Jurkat, Clone E6-1 (cell line): ENCODE measurements at regions not wholly inside any gene's neighbourhood (a gene's known extent, or its start where the extent isn't known, plus 50 kb on each side); places are given as distances from the start of the nearest gene placed in this dataset.
"Not testable (repeated sequence)": the region's sequence is repeated elsewhere in the genome, so short reads cannot be mapped to it uniquely, and the experiment has no call there.

Source experiments
- DNase-seq: peaks from one replicate; pipeline ENCODE4 v3.0.0-alpha.2; 2011; ENCODE audit warnings: low read depth, low spot score
- H3K4me3 ChIP-seq: 2 replicates; pipeline ENCODE4 v1.5.1; 2011; ENCODE audit warnings: mild to moderate bottlenecking, low read length, control low read depth, moderate library complexity

- DNase-seq, H3K4me3 ChIP-seq: not testable (repeated sequence)
Measured at GRCh38 chr1:96152957-96153356, 568.6 kb upstream of the PTBP2 start.

GRCh38 chr1:96157101-96157500 is 564.5 kb upstream of the PTBP2 start:
- no peak for DNase-seq
- no peak overlapping the region for H3K4me3 ChIP-seq

GRCh38 chr1:96159379-96159778 is 562.2 kb upstream of the PTBP2 start:
- no peak overlapping the region for H3K4me3 ChIP-seq
- no peak for DNase-seq

- H3K4me3 ChIP-seq: no peak overlapping the region
- DNase-seq: no peak
Measured at GRCh38 chr1:96164053-96164452, 557.5 kb upstream of the PTBP2 start.

- no peak overlapping the region for H3K4me3 ChIP-seq
- DNase-seq: no peak
Measured at GRCh38 chr1:96178053-96178452, 543.5 kb upstream of the PTBP2 start.

- no peak overlapping the region for H3K4me3 ChIP-seq
- DNase-seq: no peak
Measured at GRCh38 chr1:96183485-96183884, 538.1 kb upstream of the PTBP2 start.

- no peak for DNase-seq
- no peak overlapping the region for H3K4me3 ChIP-seq
Measured at GRCh38 chr1:96183928-96184327, 537.7 kb upstream of the PTBP2 start.

GRCh38 chr1:96185181-96185580 is 536.4 kb upstream of the PTBP2 start:
- no peak for DNase-seq
- no peak overlapping the region for H3K4me3 ChIP-seq

- H3K4me3 ChIP-seq: no peak overlapping the region
- no peak for DNase-seq
Measured at GRCh38 chr1:96187020-96187419, 534.6 kb upstream of the PTBP2 start.

- no peak for DNase-seq
- H3K4me3 ChIP-seq: no peak overlapping the region
Measured at GRCh38 chr1:96191165-96191564, 530.4 kb upstream of the PTBP2 start.

GRCh38 chr1:96206451-96206850 is 515.1 kb upstream of the PTBP2 start:
- no peak for DNase-seq

GRCh38 chr1:96207936-96208335 is 513.6 kb upstream of the PTBP2 start:
- DNase-seq: no peak
- no peak overlapping the region for H3K4me3 ChIP-seq

More at GRCh38 chr1:96206451-96206850, 515.1 kb upstream of the PTBP2 start:
- no peak overlapping the region for H3K4me3 ChIP-seq

- no peak overlapping the region for H3K4me3 ChIP-seq
- no peak for DNase-seq
Measured at GRCh38 chr1:96208428-96208827, 513.2 kb upstream of the PTBP2 start.

GRCh38 chr1:96210054-96210453 is 511.5 kb upstream of the PTBP2 start:
- DNase-seq: no peak
- no peak overlapping the region for H3K4me3 ChIP-seq

GRCh38 chr1:96211202-96211601 is 510.4 kb upstream of the PTBP2 start:
- no peak for DNase-seq
- no peak overlapping the region for H3K4me3 ChIP-seq

GRCh38 chr1:96214982-96215381 is 506.6 kb upstream of the PTBP2 start:
- no peak for DNase-seq
- no peak overlapping the region for H3K4me3 ChIP-seq

GRCh38 chr1:96220651-96221050 is 500.9 kb upstream of the PTBP2 start:
- H3K4me3 ChIP-seq: no peak overlapping the region
- DNase-seq: no peak

GRCh38 chr1:96222701-96223100 is 498.9 kb upstream of the PTBP2 start:
- DNase-seq: no peak
- H3K4me3 ChIP-seq: no peak overlapping the region

GRCh38 chr1:96224229-96224628 is 497.4 kb upstream of the PTBP2 start:
- not testable (repeated sequence) for DNase-seq, H3K4me3 ChIP-seq

- DNase-seq: no peak
Measured at GRCh38 chr1:96233422-96233821, 488.2 kb upstream of the PTBP2 start.

GRCh38 chr1:96234299-96234698 is 487.3 kb upstream of the PTBP2 start:
- DNase-seq: no peak
- H3K4me3 ChIP-seq: no peak overlapping the region

More at GRCh38 chr1:96233422-96233821, 488.2 kb upstream of the PTBP2 start:
- H3K4me3 ChIP-seq: no peak overlapping the region

- DNase-seq: peak; percentile 60
- H3K4me3 ChIP-seq: no peak overlapping the region
Measured at GRCh38 chr1:96236156-96236739, 485.3 kb upstream of the PTBP2 start.
